VCaP (cell line): ENCODE measurements at regions not wholly inside any gene's neighbourhood (a gene's known extent, or its start where the extent isn't known, plus 50 kb on each side); places are given as distances from the start of the nearest gene placed in this dataset.

ENCODE experiments used
- H3K27ac ChIP-seq: fragments of 450-650 bp; 2 replicates; pipeline ENCODE4 v1.5.1; 2017
- TF ChIP-seq, protein P1 (sequence below): fragments of 450-650 bp; conservative IDR thresholded peaks from 2 replicates; pipeline ENCODE4 v1.5.1; 2017; ENCODE audit warnings: mild to moderate bottlenecking, moderate library complexity

GRCh38 chr2:17115042-17115441 lies 403.2 kb downstream of the RAD51AP2 start:
- H3K27ac ChIP-seq, result no peak overlapping the region
- TF ChIP-seq, protein P1, sequence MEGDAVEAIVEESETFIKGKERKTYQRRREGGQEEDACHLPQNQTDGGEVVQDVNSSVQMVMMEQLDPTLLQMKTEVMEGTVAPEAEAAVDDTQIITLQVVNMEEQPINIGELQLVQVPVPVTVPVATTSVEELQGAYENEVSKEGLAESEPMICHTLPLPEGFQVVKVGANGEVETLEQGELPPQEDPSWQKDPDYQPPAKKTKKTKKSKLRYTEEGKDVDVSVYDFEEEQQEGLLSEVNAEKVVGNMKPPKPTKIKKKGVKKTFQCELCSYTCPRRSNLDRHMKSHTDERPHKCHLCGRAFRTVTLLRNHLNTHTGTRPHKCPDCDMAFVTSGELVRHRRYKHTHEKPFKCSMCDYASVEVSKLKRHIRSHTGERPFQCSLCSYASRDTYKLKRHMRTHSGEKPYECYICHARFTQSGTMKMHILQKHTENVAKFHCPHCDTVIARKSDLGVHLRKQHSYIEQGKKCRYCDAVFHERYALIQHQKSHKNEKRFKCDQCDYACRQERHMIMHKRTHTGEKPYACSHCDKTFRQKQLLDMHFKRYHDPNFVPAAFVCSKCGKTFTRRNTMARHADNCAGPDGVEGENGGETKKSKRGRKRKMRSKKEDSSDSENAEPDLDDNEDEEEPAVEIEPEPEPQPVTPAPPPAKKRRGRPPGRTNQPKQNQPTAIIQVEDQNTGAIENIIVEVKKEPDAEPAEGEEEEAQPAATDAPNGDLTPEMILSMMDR, result no peak

DNA sequence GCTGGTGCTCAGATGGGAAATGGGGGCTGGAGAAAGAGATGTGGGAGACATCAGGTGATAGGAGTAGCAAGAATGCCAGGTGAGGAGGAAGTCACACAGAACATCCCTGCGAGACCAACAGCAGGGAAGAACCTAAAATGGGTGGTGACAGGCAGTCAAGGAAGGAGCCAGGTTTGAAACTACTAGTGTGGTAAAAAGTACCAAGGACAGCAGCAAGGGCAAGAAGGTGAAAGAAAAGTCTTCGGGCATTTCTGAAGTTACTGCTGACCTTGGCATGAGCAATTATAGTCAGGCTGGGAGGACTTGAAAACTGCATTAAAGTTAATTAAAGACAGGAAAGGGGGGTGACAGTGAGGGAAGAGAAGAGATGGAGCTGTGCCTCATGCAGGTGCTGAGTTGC lies 410.4 kb downstream of the RAD51AP2 start:
- no peak overlapping the region for H3K27ac ChIP-seq
- TF ChIP-seq, protein P1, result no peak

DNA sequence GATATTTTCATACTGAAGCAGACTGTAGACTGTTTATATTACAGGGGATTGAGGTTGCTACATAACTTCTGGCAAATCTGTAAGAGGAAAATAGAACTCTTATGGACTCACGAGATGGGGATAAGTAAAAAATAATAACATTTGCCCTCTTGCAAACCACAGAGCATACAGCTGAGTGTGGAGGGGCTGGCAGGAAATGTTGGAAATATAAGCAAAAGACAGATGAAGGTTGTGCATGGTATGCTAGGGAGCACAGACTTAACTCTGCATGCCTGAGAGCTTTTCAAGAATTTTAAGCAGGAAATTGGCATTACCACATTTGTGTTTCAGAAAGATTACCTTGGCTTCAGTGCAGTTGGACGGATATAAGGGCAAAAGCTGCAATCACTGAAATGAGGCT lies 411.1 kb downstream of the RAD51AP2 start:
- TF ChIP-seq, protein P1, result no peak

DNA sequence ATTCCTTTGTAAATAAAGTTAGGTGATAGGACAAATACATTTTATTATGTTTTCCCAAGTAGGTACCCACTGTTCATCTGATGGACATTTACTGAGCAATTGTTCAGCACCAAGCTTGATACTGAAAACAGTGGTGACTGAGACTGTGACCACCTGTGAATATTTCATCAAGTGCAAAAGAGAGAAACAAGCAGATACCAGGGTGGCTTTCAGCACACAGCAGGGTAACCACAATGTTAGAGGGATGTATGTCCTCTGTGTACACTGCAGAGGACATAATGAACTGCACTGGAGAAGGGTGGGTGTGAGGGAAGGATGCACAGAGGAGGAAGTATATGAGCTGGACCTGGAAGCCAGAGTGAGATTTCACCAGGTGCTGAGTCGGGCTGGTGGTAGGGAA lies 411.8 kb downstream of the RAD51AP2 start:
- H3K27ac ChIP-seq, result no peak overlapping the region
- TF ChIP-seq, protein P1, result no peak

More for the DNA sequence above, 411.1 kb downstream of the RAD51AP2 start:
- H3K27ac ChIP-seq, result no peak overlapping the region

- no peak overlapping the region for H3K27ac ChIP-seq
- TF ChIP-seq, protein P1, result no peak
Measured at GRCh38 chr2:17104454-17104853, 413.8 kb downstream of the RAD51AP2 start.

DNA sequence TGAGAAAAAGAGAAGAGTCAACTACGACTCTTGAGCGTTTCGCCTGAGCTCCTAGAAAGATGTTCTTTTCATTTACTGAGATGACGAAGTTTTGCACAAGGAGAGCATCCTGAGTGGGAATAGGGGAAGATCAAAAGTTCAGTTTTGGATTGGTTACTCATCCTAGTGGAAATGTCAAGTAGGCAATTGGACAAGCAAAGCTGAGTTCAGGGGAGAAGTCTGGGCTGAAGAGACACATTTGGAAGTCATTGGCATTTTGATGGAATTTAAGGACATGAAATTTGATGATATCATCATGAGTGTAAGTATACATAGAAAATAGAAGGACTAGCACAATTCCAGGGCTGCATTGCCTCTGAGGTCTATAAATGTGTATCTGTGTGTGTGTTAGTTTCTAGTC lies 416.6 kb downstream of the RAD51AP2 start:
- no peak overlapping the region for H3K27ac ChIP-seq
- TF ChIP-seq, protein P1, result no peak

GRCh38 chr2:17101091-17101490 lies 417.1 kb downstream of the RAD51AP2 start:
- TF ChIP-seq, protein P1, result no peak

GRCh38 chr2:17095340-17095739 lies 422.9 kb downstream of the RAD51AP2 start:
- H3K27ac ChIP-seq, result no peak overlapping the region
- TF ChIP-seq, protein P1, result no peak

More at GRCh38 chr2:17101091-17101490, 417.1 kb downstream of the RAD51AP2 start:
- H3K27ac ChIP-seq, result no peak overlapping the region
